Activated CD8-positive, alpha-beta memory T cell treated with anti-CD3 and anti-CD28 coated beads, Interleukin-2, amount 50 U/mL, for 1 hour (primary cell): ENCODE measurements at regions not wholly inside any gene's neighbourhood (a gene's known extent, or its start where the extent isn't known, plus 50 kb on each side); places are given as distances from the start of the nearest gene placed in this dataset.

ENCODE experiments used
- DNase-seq: peaks from one replicate; pipeline ENCODE4 v3.0.0-alpha.2; 2020; ENCODE audit errors: extremely low read depth

DNA sequence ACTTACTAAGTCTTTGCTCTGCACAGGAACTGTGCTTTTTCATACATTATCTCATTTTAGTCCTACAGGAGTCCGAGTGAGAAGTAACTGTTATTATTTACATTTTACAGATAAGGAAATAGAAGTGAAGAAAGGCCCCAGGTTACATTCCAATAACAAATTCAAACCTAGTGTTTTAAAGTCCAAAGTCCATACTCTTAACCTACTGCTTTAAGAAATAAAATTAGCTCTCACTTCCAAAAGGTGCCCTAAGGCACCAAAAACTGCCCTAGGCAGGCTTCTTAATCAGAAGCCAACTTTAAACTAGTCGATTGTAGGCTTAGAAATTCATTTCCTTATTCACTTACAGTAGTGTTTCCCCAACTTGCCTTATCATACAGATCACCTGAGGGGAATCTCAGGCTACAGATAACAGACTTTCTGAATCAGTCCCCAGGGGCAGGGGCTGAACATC is 555.9 kb downstream of the DIAPH3 start:
- DNase-seq, result no peak

DNA sequence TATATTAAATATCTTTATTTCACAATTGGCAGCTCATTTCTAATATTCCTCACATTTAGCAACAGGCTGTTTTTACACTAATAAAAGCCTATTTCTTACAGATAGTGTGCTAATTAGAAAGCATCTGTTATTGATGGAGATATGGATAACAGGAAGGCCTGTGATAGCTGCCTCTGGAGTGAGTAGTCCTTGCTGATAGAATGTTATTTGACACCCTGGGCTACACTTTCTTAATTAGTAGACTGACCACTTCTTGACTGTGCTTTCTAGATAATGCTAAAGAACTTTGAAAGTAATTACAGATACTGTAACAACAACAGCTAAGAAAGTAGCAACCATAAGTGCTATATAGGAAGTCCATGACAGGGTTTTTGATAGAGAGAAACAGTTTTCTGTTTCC is 554.3 kb downstream of the DIAPH3 start:
- DNase-seq, result no peak
